ENCODE measurements at regions not wholly inside any gene's neighbourhood (a gene's known extent, or its start where the extent isn't known, plus 50 kb on each side); places are given as distances from the start of the nearest gene placed in this dataset.
"Not testable (repeated sequence)": the region's sequence is repeated elsewhere in the genome, so short reads cannot be mapped to it uniquely, and the experiment has no call there.

GRCh38 chr17:34472363-34472762 lies 107.0 kb upstream of the TMEM132E start:
- DNase-seq (ENCODE audit: low spot score), result no peak

GRCh38 chr17:34471278-34471677 lies 108.1 kb upstream of the TMEM132E start:
- DNase-seq (ENCODE audit: low spot score), result not testable (repeated sequence)

- no peak for DNase-seq (ENCODE audit: low spot score)
Measured at GRCh38 chr17:34465789-34466188, 102.8 kb upstream of the CCL1 start.

DNA sequence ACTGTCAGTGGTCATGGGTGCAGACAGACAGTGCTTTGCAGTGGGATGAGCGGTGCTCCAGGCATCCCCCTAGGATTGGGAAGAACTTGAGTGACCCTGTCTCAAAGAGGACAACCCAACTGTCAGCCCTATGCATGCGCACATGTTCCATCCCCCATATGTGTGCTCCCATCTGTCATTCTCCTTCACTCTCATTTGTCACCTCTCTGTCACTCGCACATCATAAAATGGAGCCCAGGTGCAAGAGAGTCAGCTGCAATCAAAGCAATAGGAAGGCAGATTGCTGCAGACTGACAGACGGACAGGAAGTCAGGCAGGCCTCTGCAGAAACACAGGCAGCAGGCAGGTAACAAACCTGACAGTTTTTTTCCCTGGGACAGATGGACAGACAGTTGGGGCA lies 101.8 kb upstream of the CCL1 start:
- no peak for DNase-seq (ENCODE audit: low spot score)

DNA sequence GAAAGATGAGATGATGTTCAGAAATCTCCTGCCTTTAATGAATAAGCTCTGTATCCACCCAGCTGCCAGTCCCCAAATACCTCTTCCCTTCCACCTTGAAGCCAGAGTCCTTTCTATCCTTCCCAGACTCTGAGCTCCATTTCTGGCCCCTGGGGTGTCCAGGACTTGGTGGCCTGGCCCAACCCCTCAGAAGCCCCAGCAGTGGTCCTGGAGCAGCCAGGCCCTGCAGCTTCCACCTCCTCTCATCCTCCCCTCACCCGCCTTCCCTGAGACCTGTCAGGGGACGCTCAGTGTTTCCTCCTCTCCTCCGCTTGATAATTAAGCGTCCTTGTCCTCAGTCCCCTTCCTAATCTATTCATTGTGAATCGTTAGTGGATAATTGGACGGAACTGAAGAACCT lies 95.2 kb upstream of the CCL1 start:
- DNase-seq (ENCODE audit: low spot score), result no peak

DNA sequence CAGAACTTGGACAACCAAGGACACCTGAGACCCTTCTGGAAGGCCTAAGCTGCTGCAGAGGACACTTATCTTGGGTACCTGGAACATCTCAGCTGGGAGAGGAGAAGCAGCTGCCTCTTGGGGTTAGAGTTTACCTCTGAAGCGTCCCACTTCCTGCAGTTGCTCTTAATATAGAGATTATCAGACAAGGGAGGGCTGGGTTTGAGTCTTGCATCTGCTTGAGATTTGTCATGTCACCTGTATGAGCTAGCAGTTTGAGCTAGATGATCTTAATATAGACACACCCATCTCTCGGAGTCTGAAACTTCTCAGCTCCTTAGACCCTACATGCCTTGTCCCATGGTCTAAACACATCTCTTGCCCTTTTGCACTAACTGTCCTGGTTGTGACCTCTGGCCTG lies 93.1 kb upstream of the CCL1 start:
- DNase-seq (ENCODE audit: low spot score), result no peak

GRCh38 chr17:34452769-34453168 lies 89.7 kb upstream of the CCL1 start:
- no peak for DNase-seq (ENCODE audit: low spot score)

- DNase-seq (ENCODE audit: low spot score), result no peak
Measured at GRCh38 chr17:34451313-34451712, 88.3 kb upstream of the CCL1 start.

DNA sequence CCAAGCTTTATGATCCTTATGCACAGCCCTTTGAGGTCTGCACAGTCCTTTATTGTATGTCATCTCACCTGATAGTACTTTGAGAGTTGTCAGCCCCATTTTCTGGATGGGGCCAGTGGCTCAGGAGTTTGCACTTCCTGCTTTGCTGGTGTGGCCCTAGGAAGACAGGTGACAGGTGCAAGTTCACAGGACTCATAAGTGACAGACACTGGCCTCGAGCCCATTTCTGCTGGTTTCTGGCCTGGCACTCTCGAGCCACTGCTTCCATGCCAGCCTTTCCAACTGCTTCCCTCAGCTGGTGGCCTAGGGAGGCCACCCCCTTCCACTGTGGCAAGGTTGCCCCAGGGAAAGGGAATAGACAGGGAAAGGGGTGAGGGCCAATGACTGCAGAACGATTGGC lies 84.4 kb upstream of the CCL1 start:
- no peak for DNase-seq (ENCODE audit: low spot score)

- no peak for DNase-seq (ENCODE audit: low spot score)
Measured at GRCh38 chr17:34445101-34445500, 82.1 kb upstream of the CCL1 start.

DNA sequence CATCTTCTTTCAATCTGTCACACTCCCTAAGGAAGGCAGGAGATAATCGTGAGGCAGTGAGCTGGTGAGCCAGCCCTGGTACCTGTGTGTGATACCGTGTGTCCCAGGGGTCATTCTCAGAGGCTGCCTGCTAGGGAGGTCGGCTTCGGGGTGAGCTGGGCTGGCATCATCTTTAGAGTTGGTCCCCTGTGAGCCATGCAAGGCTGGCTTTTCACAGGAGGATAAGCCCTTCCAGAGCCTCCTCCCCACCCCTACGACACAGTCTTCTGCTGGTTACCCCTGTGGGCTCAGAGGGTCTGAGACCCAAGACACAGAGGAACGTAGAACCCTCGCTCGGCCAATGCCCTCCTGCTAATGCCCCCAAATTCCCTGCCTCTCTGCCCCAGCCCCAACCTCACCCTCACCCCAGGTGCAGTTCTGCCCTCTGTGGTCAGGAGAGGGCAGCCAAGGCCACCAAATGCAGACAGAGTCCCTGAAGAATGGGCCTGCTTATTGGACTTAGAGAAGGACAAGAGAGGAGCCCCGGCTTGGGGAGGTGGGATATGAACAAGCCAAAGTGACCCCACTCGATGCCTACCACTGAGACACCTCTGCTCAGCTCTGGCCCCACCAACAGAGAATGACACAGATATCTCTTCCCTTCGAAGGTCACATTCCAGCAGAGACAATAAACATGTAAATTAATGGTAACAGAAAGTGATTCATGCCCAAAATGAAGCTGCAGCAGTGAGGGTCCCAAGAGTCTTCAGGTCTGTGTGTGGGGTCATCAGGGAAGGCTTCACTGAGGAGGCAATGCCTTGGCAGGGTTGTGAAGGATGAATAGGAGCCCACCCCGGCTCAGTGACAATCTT lies 80.8 kb upstream of the CCL1 start:
- DNase-seq (ENCODE audit: low spot score), result peak; percentile 12

DNA sequence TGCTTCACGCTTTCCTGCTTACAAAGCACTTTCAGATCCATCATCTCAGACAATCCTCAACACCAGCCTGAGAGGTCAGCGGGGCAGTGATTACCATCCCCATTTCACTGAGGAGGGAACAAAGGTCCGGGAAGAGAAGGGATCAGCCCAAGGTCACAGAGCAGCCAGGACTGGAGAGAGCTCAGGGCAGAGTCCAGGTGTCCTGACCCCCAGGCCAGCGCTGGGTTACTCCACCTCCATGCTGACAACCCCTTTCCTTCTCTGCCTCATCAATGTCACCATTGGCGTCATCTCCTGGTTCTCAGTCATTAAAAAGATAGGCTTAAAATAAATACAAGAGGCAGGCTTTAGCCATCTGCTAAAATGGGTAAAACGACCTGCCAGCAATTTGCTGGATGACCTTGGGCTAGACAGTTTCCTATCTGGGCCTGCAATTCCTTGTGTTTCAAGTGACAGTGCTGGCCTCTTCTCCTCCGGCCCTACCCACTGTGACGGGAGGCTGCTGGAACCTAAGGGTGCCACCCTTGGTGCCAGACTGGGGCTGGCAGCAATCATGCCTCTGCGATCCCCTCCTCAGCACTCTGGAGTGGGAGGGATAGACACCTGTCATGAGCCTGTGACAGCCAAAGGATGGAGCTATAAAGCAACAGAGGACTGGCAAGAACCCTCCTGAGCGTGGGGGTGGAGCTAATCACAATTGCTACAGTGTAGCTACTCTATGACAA lies 79.5 kb upstream of the CCL1 start:
- DNase-seq (ENCODE audit: low spot score), result no peak

- DNase-seq (ENCODE audit: low spot score), result no peak
Measured at GRCh38 chr17:34437188-34437587, 74.2 kb upstream of the CCL1 start.

- no peak for DNase-seq (ENCODE audit: low spot score)
Measured at GRCh38 chr17:34436607-34437006, 73.6 kb upstream of the CCL1 start.

DNA sequence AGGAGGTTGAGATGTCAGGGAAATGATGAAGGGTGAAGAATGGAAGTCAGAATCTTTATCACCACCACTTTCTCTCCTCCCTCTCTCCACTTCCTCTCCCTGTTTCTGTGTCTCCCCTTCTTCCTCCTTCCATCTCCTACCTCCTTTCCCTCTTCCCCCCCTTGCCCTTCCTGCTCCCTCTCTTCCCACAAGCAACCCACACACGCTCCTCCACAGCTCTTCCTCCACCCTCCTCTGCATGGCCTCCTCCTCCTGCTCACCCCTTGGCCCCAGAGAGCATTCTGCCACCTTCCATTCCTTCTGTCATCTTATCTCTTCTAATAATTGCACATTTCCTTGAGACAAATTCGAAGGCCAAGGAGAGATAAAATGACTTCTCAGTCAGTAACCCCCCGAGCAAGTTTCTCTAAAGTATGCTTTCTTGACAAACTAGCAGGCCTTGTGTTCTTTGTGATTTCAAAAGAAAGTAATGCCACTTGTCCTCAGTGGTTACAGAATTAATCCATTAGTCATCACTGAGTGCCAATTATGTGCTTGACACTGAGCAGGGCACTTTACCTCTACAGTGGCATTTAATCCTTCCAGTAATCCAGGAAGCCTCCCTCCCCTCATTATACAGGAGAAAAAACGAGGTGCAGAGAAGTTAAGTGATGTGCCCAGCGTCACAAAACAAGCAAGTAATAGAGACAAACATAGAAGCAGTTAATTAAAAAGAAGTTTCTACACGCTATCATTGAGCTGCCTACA lies 72.3 kb upstream of the CCL1 start:
- DNase-seq (ENCODE audit: low spot score), result no peak

DNA sequence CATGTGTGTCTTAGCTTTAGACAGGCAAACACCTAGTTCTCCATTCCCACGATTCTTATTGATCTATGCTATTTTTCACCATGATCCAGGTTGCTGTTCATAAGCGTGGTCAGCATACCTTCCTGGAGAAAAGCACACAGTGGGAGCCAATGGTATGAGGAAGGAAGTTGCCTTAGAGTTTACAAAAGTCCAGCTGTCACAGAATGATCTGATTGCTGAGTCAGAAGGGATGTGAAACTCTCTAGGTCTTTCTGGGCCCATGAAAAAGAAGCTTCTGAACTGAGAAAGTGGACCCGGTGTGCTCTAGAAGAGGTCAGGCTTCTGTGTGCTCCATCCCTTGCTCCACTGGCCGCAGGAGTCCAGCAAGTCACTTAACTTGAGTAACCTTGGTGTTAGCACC lies 71.0 kb upstream of the CCL1 start:
- DNase-seq (ENCODE audit: low spot score), result no peak

DNA sequence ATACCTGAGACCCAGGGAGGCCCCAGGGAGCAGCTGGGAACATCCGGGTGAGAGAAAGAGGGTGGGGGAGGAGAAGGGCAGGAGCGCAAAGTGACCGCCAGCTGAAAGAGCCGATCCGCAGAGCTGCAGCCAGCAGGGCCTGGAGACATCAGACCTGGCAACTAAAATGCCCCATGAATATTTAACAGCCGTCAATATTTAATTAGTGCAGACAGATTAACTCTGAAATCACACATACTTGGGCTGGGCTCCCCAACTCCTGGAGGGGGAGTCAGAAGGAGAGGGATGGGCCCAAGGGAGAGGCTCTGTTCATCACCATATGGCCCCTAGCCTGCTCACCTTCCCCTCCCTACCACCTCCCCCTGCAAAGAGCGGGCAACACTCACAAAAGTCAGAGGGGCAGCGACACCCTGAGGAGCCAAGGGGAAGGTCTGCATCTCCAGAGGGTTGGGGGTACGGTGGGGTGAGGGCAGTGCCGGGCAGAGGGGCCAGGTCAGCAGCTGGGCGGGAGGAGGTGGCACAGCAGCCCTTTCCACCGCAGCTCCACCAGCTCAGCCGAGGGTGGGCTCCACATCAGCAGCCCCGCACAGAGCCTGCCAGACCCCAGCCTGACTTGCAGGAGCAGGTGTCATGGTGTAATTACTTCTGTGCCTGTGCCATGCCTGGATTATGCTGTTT lies 61.9 kb upstream of the CCL1 start:
- no peak for DNase-seq (ENCODE audit: low spot score)

DNA sequence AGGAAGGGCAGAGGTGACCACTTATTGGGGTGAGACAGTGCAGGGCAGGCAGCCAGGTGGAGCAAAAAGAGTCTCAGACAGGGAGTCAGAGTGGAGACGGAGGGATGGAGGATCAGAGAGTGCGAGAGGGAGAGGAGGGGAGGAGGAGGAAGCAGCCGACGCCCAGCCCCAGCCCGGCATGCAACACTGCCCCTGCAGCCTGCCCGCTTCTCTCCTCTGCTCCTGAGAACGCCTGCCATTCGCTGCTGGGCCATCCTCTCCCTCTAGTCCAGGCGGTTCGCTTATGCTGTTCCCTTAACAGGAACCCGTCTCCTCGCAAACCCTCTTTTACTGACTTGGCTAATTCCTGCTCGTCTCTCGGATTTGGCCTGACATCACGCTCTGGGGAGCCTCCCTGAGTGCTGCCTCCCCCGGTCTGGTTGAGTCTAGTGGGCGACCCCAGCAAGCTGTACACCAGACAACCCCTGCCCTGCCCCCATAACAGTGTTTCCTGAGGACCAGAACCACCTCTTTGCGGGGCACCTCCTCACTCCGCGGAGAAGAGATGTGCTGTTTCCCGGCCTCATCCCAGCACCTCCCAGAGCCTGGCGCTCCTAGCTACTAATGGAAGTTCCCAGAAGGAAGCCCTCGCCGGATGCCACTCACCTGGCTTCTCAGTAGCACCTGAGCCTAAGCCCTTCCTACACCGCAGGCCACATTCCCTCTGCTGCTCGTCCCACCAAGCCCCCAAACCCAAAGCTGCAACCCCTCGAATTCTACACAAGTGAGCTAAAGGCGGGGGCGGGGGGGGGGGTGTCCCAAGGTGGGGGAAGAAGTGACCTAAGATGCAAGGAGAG lies 61.2 kb upstream of the CCL1 start:
- DNase-seq (ENCODE audit: low spot score), result no peak

- DNase-seq (ENCODE audit: low spot score), result not testable (repeated sequence)
Measured at GRCh38 chr17:34423315-34423714, 60.3 kb upstream of the CCL1 start.

DNA sequence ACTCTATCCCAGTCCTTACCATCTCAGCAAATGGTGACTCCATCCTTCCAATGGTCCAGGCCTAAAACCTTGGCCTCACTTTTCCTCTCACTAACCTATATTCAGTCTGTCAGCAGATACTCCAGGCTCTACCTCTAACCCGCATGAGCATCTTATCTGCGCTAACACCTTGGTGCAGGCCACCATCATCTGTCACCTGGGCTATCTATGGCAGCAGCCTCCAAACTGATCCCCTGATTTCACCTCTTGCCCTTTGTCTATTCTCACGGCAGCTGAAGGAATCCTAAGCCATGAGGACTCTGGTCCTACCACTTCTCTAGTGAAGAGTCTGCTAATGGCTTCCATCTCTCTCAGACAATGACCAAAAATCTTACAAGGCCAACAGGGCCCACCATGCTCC lies 57.9 kb upstream of the CCL1 start:
- no peak for DNase-seq (ENCODE audit: low spot score)

- DNase-seq (ENCODE audit: low spot score), result peak; percentile 68
Measured at GRCh38 chr17:34420254-34420766, 57.3 kb upstream of the CCL1 start.

Data from activated CD4-positive, alpha-beta T cell treated with anti-CD3 and anti-CD28 coated beads, Interleukin-2, Interleukin-4, amounts not matched to agents 100 ng/mL and 50 ng/mL, durations not matched to agents 16 hours and 8 hours (primary cell).